CD14-positive monocyte (primary cell): ENCODE measurements at regions not wholly inside any gene's neighbourhood (a gene's known extent, or its start where the extent isn't known, plus 50 kb on each side); places are given as distances from the start of the nearest gene placed in this dataset.

Experiments used
- DNase-seq, 3 donors: peaks; one replicate each; pipeline ENCODE4 v3.0.0-alpha.2; 2011 to 2022
- H2AFZ ChIP-seq: 2 replicates; pipeline ENCODE4 v1.6.0; 2012; ENCODE audit warnings: mild to moderate bottlenecking, low read depth, low read length, inconsistent platforms; ENCODE audit not compliant: insufficient read depth, poor library complexity, severe bottlenecking
- H3K27ac ChIP-seq, 2 donors: 1 replicate in 1 of 2; 2 replicates in 1 of 2; pipeline ENCODE4 v1.5.1; 2012 to 2013; ENCODE audit warnings: low read length in 2 of 2, control low read depth in 1 of 2, inconsistent platforms in 1 of 2, low read depth in 1 of 2, mild to moderate bottlenecking in 1 of 2
- H3K27me3 ChIP-seq, 2 donors: one replicate each; pipeline versions ENCODE4 v1.6.0 to v1.6.1; 2011 to 2013; ENCODE audit warnings: low read length in 2 of 2; ENCODE audit not compliant: control insufficient read depth in 2 of 2, insufficient read depth in 2 of 2
- H3K36me3 ChIP-seq, 2 donors: replicated peaks in 1 of 2; 1 replicate in 1 of 2; 2 replicates in 1 of 2; pipeline versions ENCODE4 v1.5.1 to v1.6.1; 2012 to 2013; ENCODE audit warnings: low read length in 2 of 2, control low read depth in 1 of 2, inconsistent platforms in 1 of 2, mild to moderate bottlenecking in 1 of 2; ENCODE audit not compliant: insufficient read depth in 2 of 2, control insufficient read depth in 1 of 2
- H3K4me1 ChIP-seq, 2 donors: 1 replicate in 1 of 2; 2 replicates in 1 of 2; pipeline versions ENCODE4 v1.5.1 to v1.6.1; 2012 to 2013; ENCODE audit warnings: low read length in 2 of 2, control low read depth in 1 of 2, inconsistent platforms in 1 of 2, mild to moderate bottlenecking in 1 of 2, moderate library complexity in 1 of 2; ENCODE audit not compliant: insufficient read depth in 2 of 2, control insufficient read depth in 1 of 2
- H3K4me2 ChIP-seq: replicated peaks from 2 replicates; pipeline ENCODE3; 2012; ENCODE audit warnings: low read length, moderate library complexity, mild to moderate bottlenecking; ENCODE audit not compliant: poor library complexity, severe bottlenecking; ENCODE audit errors: extremely low read depth
- H3K4me3 ChIP-seq, 3 experiments: fragments of 200-600 bp in 1 of 3; sonication (generic) in 1 of 3; replicated peaks in 1 of 3; 1 replicate in 2 of 3; 2 replicates in 1 of 3; pipeline ENCODE4 v1.5.1; 2011 to 2013; ENCODE audit warnings: low read length in 3 of 3, mild to moderate bottlenecking in 3 of 3, control low read depth in 2 of 3, low read depth in 2 of 3, inconsistent platforms in 1 of 3, moderate library complexity in 1 of 3
- H3K79me2 ChIP-seq: 2 replicates; pipeline ENCODE4 v1.6.0; 2012; ENCODE audit warnings: mild to moderate bottlenecking, control low read depth, inconsistent platforms, low read length, moderate library complexity; ENCODE audit not compliant: insufficient read depth
- H3K9ac ChIP-seq: 2 replicates; pipeline ENCODE4 v1.6.0; 2017; ENCODE audit warnings: low read length, mild to moderate bottlenecking; ENCODE audit not compliant: insufficient read depth, poor library complexity, severe bottlenecking
- H3K9me3 ChIP-seq, 2 donors: replicated peaks in 1 of 2; 1 replicate in 1 of 2; 2 replicates in 1 of 2; pipeline versions ENCODE4 v1.5.1 to v1.6.1; 2012 to 2013; ENCODE audit warnings: low read length in 2 of 2, control low read depth in 1 of 2; ENCODE audit not compliant: control insufficient read depth in 1 of 2, insufficient read depth in 1 of 2
- H4K20me1 ChIP-seq: 2 replicates; pipeline ENCODE4 v1.6.0; 2012; ENCODE audit warnings: mild to moderate bottlenecking, low read length, control low read depth, moderate library complexity; ENCODE audit not compliant: insufficient read depth
- H3K27ac Mint-ChIP-seq, 7 donors: one replicate each; pipeline ENCODE4 v1.8.0; 2020; ENCODE audit warnings: mild to moderate bottlenecking in 7 of 7, mixed read lengths in 7 of 7, moderate library complexity in 6 of 7, inconsistent platforms in 2 of 7
- H3K27me3 Mint-ChIP-seq, 3 donors: one replicate each; pipeline ENCODE4 v1.8.0; 2021 to 2022; ENCODE audit warnings: low read depth in 3 of 3, mild to moderate bottlenecking in 3 of 3, mixed read lengths in 3 of 3, moderate library complexity in 3 of 3, inconsistent platforms in 1 of 3
- H3K36me3 Mint-ChIP-seq, 2 donors: one replicate each; pipeline ENCODE4 v1.8.0; 2020; ENCODE audit warnings: mixed read lengths in 2 of 2, inconsistent platforms in 1 of 2, mild to moderate bottlenecking in 1 of 2
- H3K4me1 Mint-ChIP-seq: one replicate; pipeline ENCODE4 v1.8.0; 2020; ENCODE audit warnings: mild to moderate bottlenecking, mixed read lengths
- H3K4me3 Mint-ChIP-seq, 2 donors: one replicate each; pipeline ENCODE4 v1.8.0; 2020; ENCODE audit warnings: mild to moderate bottlenecking in 2 of 2, mixed read lengths in 2 of 2, moderate library complexity in 1 of 2
- H3K9me3 Mint-ChIP-seq, 7 donors: one replicate each; pipeline ENCODE4 v1.8.0; 2020 to 2022; ENCODE audit warnings: mixed read lengths in 7 of 7, mild to moderate bottlenecking in 6 of 7, moderate library complexity in 6 of 7, inconsistent platforms in 2 of 7
- WGBS: methylation state at CpG from one replicate; pipeline ENCODE4 v1.1.5; 2013; ENCODE audit warnings: missing lambda C conversion rate; ENCODE audit not compliant: insufficient coverage; 5-methylcytosine and 5-hydroxymethylcytosine counted together
- intact Hi-C, 2 donors: fragments of 100-400 bp; cut with micrococcal nuclease; formaldehyde crosslinking; loops; one replicate each; pipeline versions ENCODE4 v1.15.0 to v1.15.1; 2023
- TF ChIP-seq, protein P1 (sequence below): fragments of 200-600 bp; IDR thresholded peaks from one replicate; pipeline ENCODE4 v1.8.0; 2022; ENCODE audit warnings: antibody characterized with exemption, mild to moderate bottlenecking

DNA sequence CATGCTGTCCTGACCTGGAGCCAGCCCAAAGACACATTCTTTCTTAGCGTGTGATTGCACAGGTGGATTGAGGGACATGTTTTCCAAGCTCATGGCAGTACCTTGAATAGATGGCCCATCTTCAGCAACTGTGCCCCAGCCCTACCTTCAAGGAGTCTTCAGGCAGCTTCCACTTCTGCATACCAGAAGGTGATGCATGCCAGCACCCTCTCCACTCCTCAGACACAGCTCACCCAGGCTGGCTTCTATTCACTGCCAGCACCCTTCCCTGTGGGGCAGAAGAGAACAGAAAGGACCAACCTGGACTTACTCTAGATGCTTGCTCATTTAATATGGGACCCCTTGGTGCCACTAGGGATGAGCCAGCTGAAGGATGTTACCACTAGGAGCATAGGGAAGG, 466.4 kb upstream of the ISX start:
- no peaks in the 10 kb centered on the region for H3K4me1 ChIP-seq
- no peak overlapping the region for H3K4me3 Mint-ChIP-seq
- no peak overlapping the region for H3K27ac Mint-ChIP-seq
- no peak overlapping the region for H2AFZ ChIP-seq
- H4K20me1 ChIP-seq = no peaks in the 10 kb centered on the region
- H3K27ac ChIP-seq = no peak overlapping the region
- no peaks in the 10 kb centered on the region for H3K36me3 Mint-ChIP-seq
- intact Hi-C loops = no loop called here
- TF ChIP-seq, protein P1, sequence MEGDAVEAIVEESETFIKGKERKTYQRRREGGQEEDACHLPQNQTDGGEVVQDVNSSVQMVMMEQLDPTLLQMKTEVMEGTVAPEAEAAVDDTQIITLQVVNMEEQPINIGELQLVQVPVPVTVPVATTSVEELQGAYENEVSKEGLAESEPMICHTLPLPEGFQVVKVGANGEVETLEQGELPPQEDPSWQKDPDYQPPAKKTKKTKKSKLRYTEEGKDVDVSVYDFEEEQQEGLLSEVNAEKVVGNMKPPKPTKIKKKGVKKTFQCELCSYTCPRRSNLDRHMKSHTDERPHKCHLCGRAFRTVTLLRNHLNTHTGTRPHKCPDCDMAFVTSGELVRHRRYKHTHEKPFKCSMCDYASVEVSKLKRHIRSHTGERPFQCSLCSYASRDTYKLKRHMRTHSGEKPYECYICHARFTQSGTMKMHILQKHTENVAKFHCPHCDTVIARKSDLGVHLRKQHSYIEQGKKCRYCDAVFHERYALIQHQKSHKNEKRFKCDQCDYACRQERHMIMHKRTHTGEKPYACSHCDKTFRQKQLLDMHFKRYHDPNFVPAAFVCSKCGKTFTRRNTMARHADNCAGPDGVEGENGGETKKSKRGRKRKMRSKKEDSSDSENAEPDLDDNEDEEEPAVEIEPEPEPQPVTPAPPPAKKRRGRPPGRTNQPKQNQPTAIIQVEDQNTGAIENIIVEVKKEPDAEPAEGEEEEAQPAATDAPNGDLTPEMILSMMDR = no peak
- no peak overlapping the region for H3K9ac ChIP-seq
- H3K36me3 ChIP-seq = no peaks in the 10 kb centered on the region
- H3K27me3 Mint-ChIP-seq = peaks cover 0 to 2% (median 0%) of the 10 kb centered on the region in 3 donors
- no CpG with 5 or more reads among the region's 1 CpG for WGBS
- H3K27me3 ChIP-seq = no peaks in the 10 kb centered on the region
- no peak for DNase-seq
- peaks cover 0 to 16% (median 3%) of the 10 kb centered on the region in 7 donors for H3K9me3 Mint-ChIP-seq
- H3K4me3 ChIP-seq = no peak overlapping the region
- H3K4me2 ChIP-seq = no peak overlapping the region
- H3K79me2 ChIP-seq = no peaks in the 10 kb centered on the region
- H3K4me1 Mint-ChIP-seq = no peaks in the 10 kb centered on the region
- no peaks in the 10 kb centered on the region for H3K9me3 ChIP-seq

DNA sequence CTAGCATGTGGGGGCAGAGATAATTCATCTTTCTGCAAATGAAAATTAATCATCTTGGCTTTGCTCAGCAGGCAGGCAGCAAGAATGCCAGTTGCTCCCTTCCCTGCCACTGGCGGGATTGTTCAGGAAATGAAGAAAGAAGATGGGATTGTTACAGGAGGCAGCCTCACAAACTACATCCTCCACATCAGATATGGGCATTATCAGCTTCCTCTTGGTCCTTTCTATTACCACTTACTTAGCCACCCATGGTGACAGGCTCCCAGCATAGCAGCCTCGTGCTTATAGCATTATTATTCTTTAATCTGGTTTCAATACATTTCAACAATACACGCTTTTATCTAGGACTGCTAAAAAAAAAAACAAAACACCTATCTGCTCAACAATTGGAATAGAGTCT, 461.6 kb upstream of the ISX start:
- H2AFZ ChIP-seq = no peak overlapping the region
- TF ChIP-seq, protein P1 = no peak
- H3K79me2 ChIP-seq = no peaks in the 10 kb centered on the region
- H3K4me1 Mint-ChIP-seq = no peaks in the 10 kb centered on the region
- peaks cover 0 to 8% (median 5%) of the 10 kb centered on the region in 7 donors for H3K9me3 Mint-ChIP-seq
- H3K4me3 Mint-ChIP-seq = no peak overlapping the region
- no peak overlapping the region for H3K27ac Mint-ChIP-seq
- H3K9me3 ChIP-seq = peaks cover 0 to 6% of the 10 kb centered on the region in 2 donors
- H3K27ac ChIP-seq = no peak overlapping the region
- no peaks in the 10 kb centered on the region for H3K27me3 Mint-ChIP-seq
- H3K4me1 ChIP-seq = no peaks in the 10 kb centered on the region
- no peak overlapping the region for H3K9ac ChIP-seq
- no CpG with 5 or more reads among the region's 3 CpGs for WGBS
- H3K4me2 ChIP-seq = no peak overlapping the region
- H3K36me3 Mint-ChIP-seq = no peaks in the 10 kb centered on the region
- intact Hi-C loops = no loop called here
- no peaks in the 10 kb centered on the region for H3K27me3 ChIP-seq
- no peaks in the 10 kb centered on the region for H4K20me1 ChIP-seq
- no peak overlapping the region for H3K4me3 ChIP-seq
- no peak for DNase-seq
- H3K36me3 ChIP-seq = no peaks in the 10 kb centered on the region
